Spinal cord (tissue), 9 donors: ENCODE measurements at regions not wholly inside any gene's neighbourhood (a gene's known extent, or its start where the extent isn't known, plus 50 kb on each side); places are given as distances from the start of the nearest gene placed in this dataset.

Experiments used
- DNase-seq, 6 donors: peaks; one replicate each; pipeline versions ENCODE4 v3.0.0 to v3.0.0-alpha.2; 2013 to 2015; ENCODE audit warnings: low spot score in 6 of 6, low read depth in 4 of 6
- H3K27ac ChIP-seq: one replicate; pipeline ENCODE4 v1.5.1; 2013; ENCODE audit warnings: low read depth, low read length, control low read depth
- H3K27me3 ChIP-seq: one replicate; pipeline ENCODE4 v1.6.1; 2013; ENCODE audit warnings: low read length; ENCODE audit not compliant: control insufficient read depth, insufficient read depth
- H3K36me3 ChIP-seq: one replicate; pipeline ENCODE4 v1.6.1; 2013; ENCODE audit warnings: low read length; ENCODE audit not compliant: control insufficient read depth, insufficient read depth
- H3K4me1 ChIP-seq: one replicate; pipeline ENCODE4 v1.6.1; 2013; ENCODE audit warnings: low read length; ENCODE audit not compliant: control insufficient read depth, insufficient read depth
- H3K4me3 ChIP-seq: one replicate; pipeline ENCODE4 v1.5.1; 2013; ENCODE audit warnings: low read depth, low read length, control low read depth
- H3K9me3 ChIP-seq: one replicate; pipeline ENCODE4 v1.6.1; 2013; ENCODE audit warnings: low read length; ENCODE audit not compliant: control insufficient read depth, insufficient read depth
- WGBS: methylation state at CpG from one replicate; pipeline ENCODE4 v1.1.5; 2013; ENCODE audit warnings: missing lambda C conversion rate; ENCODE audit not compliant: insufficient coverage; 5-methylcytosine and 5-hydroxymethylcytosine counted together
- donor health status: healthy.

GRCh38 chr5:137808503-137809135 lies 54.5 kb upstream of the HNRNPA0 start:
- H3K27ac ChIP-seq, result no peak overlapping the region
- 92% methylated on average over 6 of the region's 9 CpGs for WGBS
- no peaks in the 10 kb centered on the region for H3K27me3 ChIP-seq
- no peak overlapping the region for H3K4me3 ChIP-seq
- no peak for DNase-seq
- H3K4me1 ChIP-seq, result no peaks in the 10 kb centered on the region
- H3K36me3 ChIP-seq, result no peaks in the 10 kb centered on the region
- no peaks in the 10 kb centered on the region for H3K9me3 ChIP-seq

- no peak overlapping the region for H3K4me3 ChIP-seq
- no peaks in the 10 kb centered on the region for H3K27me3 ChIP-seq
- H3K27ac ChIP-seq, result no peak overlapping the region
- 40% methylated on average over 1 of the region's 3 CpGs for WGBS
- no peaks in the 10 kb centered on the region for H3K4me1 ChIP-seq
- no peaks in the 10 kb centered on the region for H3K36me3 ChIP-seq
- DNase-seq, result peak; percentile 20 to 74 (median 36)
- H3K9me3 ChIP-seq, result no peaks in the 10 kb centered on the region
These were observed 52.3 kb upstream of the MYOT start for GRCh38 chr5:137815202-137815990.
